ENCODE measurements at regions not wholly inside any gene's neighbourhood (a gene's known extent, or its start where the extent isn't known, plus 50 kb on each side); places are given as distances from the start of the nearest gene placed in this dataset.

GRCh38 chr10:6640433-6641040, 60.5 kb upstream of the PRKCQ start:
- TF ChIP-seq POLR2AphosphoS5 (IDR thresholded peaks at IDR 0.05; ENCODE audit: low read depth) (no peak), CTCF (conservative IDR thresholded peaks at IDR 0.05; ENCODE audit: low read depth in 2 of 2) (no peak), EZH2 (IDR thresholded peaks at IDR 0.05; ENCODE audit: low read depth, unreplicated experiment) (no peak), CREB1 (CRISPR knock-in tag; IDR thresholded peaks at IDR 0.05; ENCODE audit: low read depth) (no peak), ZNF462 (CRISPR knock-in tag; IDR thresholded peaks at IDR 0.05) (no peak), REST (IDR thresholded peaks at IDR 0.05; ENCODE audit: unreplicated experiment) (no peak), JUNB (IDR thresholded peaks at IDR 0.05; ENCODE audit: unreplicated experiment) (no peak), EZH2phosphoT487 (IDR thresholded peaks at IDR 0.05; ENCODE audit: unreplicated experiment) (no peak)
